Esophagus squamous epithelium (tissue), 5 donors: ENCODE measurements at regions not wholly inside any gene's neighbourhood (a gene's known extent, or its start where the extent isn't known, plus 50 kb on each side); places are given as distances from the start of the nearest gene placed in this dataset.

Source experiments
- DNase-seq: peaks from one replicate; lab custom pipeline; 2025; lab: John Stamatoyannopoulos, UW
- H3K27ac ChIP-seq, 4 donors: fragments of 200-600 bp; sonication (generic); one replicate each; pipeline ENCODE4 v1.5.1; 2016 to 2019; ENCODE audit warnings: mild to moderate bottlenecking in 1 of 4
- H3K27me3 ChIP-seq, 4 donors: fragments of 200-600 bp; sonication (generic); 1 replicate in 3 of 4; 2 replicates in 1 of 4; pipeline versions ENCODE4 v1.5.1 to v1.6.0; 2017 to 2021; ENCODE audit warnings: antibody characterized with exemption in 1 of 4
- H3K36me3 ChIP-seq, 3 donors: fragments of 200-600 bp; sonication (generic); one replicate each; pipeline ENCODE4 v1.5.1; 2016 to 2019
- H3K4me1 ChIP-seq, 3 donors: fragments of 200-600 bp; sonication (generic); one replicate each; pipeline ENCODE4 v1.5.1; 2017 to 2019
- H3K4me3 ChIP-seq, 4 donors: fragments of 200-600 bp; sonication (generic); 1 replicate in 3 of 4; 2 replicates in 1 of 4; pipeline ENCODE4 v1.5.1; 2016 to 2019; ENCODE audit warnings: mild to moderate bottlenecking in 2 of 4, moderate library complexity in 1 of 4
- H3K9me3 ChIP-seq, 3 donors: fragments of 200-600 bp; sonication (generic); one replicate each; pipeline ENCODE4 v1.5.1; 2016 to 2019
- POLR2A ChIP-seq, 4 donors: fragments of 450-650 bp; IDR thresholded peaks; one replicate each; pipeline ENCODE4 v1.6.1; 2017; ENCODE audit warnings: antibody characterized with exemption in 4 of 4, mild to moderate bottlenecking in 4 of 4, moderate library complexity in 3 of 4
- WGBS, 2 donors: methylation state at CpG; one replicate each; pipeline ENCODE4 v1.1.5; 2018; 5-methylcytosine and 5-hydroxymethylcytosine counted together
- intact Hi-C: fragments of 100-400 bp; cut with DNase I; formaldehyde crosslinking; loops from one replicate; pipeline ENCODE4 v1.15.0; 2022
- TF ChIP-seq, protein P1 (sequence below), 6 experiments: fragments of 450-650 bp in 4 of 6; fragments of 200-600 bp in 2 of 6; sonication (generic) in 2 of 6; IDR thresholded peaks; one replicate each; pipeline ENCODE4 v1.5.1; 2016 to 2019; ENCODE audit warnings: antibody characterized with exemption in 6 of 6, mild to moderate bottlenecking in 4 of 6, moderate library complexity in 4 of 6
- donor health status: DM: yes; HTN: yes; CAD: no.

DNA sequence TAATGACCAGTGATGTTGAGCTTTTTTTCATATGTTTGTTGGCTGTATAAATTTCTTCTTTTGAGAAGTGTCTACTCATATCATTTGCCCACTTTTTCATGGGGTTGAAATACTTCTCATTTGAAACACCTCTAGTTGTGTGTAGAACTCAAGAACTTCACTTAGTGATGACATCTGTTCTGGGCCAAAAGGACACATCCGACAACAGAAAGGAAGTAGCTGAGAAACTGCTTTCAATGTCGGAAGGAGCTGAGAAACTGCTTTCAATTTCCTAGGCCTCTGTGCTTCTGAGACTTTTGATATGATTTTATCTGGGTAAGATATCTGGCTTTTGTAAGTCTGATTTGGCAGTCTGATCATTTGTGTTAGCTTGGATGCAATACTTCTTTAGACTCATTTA, 635.3 kb downstream of the TMTC2 start:
- intact Hi-C loops: no loop called here
- no peaks in the 10 kb centered on the region for H3K4me1 ChIP-seq
- H3K9me3 ChIP-seq: no peaks in the 10 kb centered on the region
- H3K36me3 ChIP-seq: no peaks in the 10 kb centered on the region
- DNase-seq: no peak
- TF ChIP-seq, protein P1, sequence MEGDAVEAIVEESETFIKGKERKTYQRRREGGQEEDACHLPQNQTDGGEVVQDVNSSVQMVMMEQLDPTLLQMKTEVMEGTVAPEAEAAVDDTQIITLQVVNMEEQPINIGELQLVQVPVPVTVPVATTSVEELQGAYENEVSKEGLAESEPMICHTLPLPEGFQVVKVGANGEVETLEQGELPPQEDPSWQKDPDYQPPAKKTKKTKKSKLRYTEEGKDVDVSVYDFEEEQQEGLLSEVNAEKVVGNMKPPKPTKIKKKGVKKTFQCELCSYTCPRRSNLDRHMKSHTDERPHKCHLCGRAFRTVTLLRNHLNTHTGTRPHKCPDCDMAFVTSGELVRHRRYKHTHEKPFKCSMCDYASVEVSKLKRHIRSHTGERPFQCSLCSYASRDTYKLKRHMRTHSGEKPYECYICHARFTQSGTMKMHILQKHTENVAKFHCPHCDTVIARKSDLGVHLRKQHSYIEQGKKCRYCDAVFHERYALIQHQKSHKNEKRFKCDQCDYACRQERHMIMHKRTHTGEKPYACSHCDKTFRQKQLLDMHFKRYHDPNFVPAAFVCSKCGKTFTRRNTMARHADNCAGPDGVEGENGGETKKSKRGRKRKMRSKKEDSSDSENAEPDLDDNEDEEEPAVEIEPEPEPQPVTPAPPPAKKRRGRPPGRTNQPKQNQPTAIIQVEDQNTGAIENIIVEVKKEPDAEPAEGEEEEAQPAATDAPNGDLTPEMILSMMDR (IDR thresholded peaks at IDR 0.05): no peak
- TF ChIP-seq POLR2A (IDR thresholded peaks at IDR 0.05): no peak
- H3K27me3 ChIP-seq: no peaks in the 10 kb centered on the region
- H3K4me3 ChIP-seq: no peak overlapping the region
- 71 to 80% methylated on average over 2 of the region's 2 CpGs for WGBS, 2 donors
- no peak overlapping the region for H3K27ac ChIP-seq

DNA sequence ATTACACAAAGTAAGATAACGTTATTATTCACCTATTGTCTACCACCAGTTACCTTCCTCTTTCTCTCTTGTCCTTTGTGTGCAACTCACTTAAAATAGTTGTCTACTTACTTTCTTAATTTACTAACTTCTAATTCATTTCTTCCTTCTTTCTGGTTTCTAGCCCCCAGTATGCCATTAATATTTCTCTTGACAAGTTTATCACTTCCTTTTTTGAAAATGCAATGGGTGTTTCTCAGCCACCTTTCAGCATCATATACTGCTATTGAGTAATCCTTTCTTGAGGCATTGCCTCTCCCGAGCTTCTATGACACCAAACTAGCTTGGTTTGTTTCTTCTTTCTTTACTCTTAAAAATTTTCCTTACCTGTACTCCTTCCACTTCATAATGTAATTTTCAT, 633.6 kb downstream of the TMTC2 start:
- no peaks in the 10 kb centered on the region for H3K36me3 ChIP-seq
- intact Hi-C loops: no loop called here
- TF ChIP-seq POLR2A (IDR thresholded peaks at IDR 0.05): no peak
- TF ChIP-seq, protein P1 (IDR thresholded peaks at IDR 0.05): no peak
- H3K4me3 ChIP-seq: no peak overlapping the region
- no peak for DNase-seq
- no peaks in the 10 kb centered on the region for H3K4me1 ChIP-seq
- WGBS, 2 donors: 52 to 56% methylated on average over 2 of the region's 2 CpGs
- no peak overlapping the region for H3K27ac ChIP-seq
- no peaks in the 10 kb centered on the region for H3K9me3 ChIP-seq
- no peaks in the 10 kb centered on the region for H3K27me3 ChIP-seq

DNA sequence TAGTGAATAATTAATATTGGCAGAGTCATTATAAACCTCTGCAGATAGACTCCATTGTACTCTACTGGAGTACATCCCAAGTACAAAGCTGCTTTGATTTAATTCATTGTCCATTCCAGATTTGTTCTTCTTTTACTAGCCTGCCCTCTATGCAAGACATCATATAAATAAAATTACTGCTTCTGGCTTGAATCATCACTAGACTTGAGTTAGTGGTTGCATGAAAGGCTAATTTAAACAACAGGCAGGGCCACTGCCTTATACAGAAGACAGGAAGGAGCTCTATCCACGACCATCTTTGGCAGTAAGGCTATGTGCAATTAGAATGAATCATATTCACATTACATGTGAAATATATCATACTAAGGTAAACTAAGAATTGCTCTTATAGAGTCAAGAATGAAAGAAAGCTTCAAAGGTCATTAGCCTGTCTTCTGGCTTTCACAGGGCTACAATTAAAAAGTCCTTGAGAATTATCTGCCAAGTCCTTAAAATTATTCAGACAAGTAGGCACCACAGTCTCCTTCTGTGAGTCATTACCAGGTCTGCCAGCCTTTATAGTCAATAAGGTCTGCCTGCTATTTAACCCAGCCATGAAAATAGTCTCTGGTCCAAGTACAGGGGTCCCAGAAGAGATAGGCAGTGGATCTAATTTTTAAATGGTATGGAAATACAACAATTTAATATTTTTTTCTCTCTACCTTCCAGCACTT, 631.8 kb downstream of the TMTC2 start:
- H3K36me3 ChIP-seq: no peaks in the 10 kb centered on the region
- H3K4me1 ChIP-seq: no peaks in the 10 kb centered on the region
- no peaks in the 10 kb centered on the region for H3K9me3 ChIP-seq
- H3K27ac ChIP-seq: no peak overlapping the region
- intact Hi-C loops: no loop called here
- WGBS, 2 donors: 0 to 25% methylated on average over 1 of the region's 1 CpG
- TF ChIP-seq POLR2A (IDR thresholded peaks at IDR 0.05): no peak
- TF ChIP-seq, protein P1 (IDR thresholded peaks at IDR 0.05): no peak
- DNase-seq: no peak
- H3K27me3 ChIP-seq: no peaks in the 10 kb centered on the region
- H3K4me3 ChIP-seq: no peak overlapping the region

DNA sequence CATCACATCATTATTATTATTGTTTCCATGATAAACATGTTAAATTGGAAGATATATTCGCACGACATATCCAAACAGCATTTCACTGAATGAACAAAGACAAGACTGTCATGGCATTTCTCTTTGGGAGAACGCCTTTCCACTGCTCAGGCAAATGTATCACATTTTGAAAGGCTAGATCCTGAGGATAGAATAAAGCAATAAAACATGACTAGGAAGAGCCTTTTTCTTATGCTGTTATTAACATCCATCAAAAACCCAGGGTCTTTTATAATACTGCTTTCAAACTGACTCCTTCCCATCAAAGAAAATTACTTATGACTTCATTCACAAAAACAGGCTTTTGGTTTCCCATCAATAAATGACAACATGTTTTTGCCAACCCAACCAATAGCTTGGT, 630.9 kb downstream of the TMTC2 start:
- H3K36me3 ChIP-seq: no peaks in the 10 kb centered on the region
- H3K27ac ChIP-seq: no peak overlapping the region
- intact Hi-C loops: no loop called here
- DNase-seq: no peak
- no peaks in the 10 kb centered on the region for H3K9me3 ChIP-seq
- TF ChIP-seq, protein P1 (IDR thresholded peaks at IDR 0.05): no peak
- no peak for TF ChIP-seq POLR2A (IDR thresholded peaks at IDR 0.05)
- H3K27me3 ChIP-seq: no peaks in the 10 kb centered on the region
- no peaks in the 10 kb centered on the region for H3K4me1 ChIP-seq
- 79 to 91% methylated on average over 3 of the region's 3 CpGs for WGBS, 2 donors
- H3K4me3 ChIP-seq: no peak overlapping the region

DNA sequence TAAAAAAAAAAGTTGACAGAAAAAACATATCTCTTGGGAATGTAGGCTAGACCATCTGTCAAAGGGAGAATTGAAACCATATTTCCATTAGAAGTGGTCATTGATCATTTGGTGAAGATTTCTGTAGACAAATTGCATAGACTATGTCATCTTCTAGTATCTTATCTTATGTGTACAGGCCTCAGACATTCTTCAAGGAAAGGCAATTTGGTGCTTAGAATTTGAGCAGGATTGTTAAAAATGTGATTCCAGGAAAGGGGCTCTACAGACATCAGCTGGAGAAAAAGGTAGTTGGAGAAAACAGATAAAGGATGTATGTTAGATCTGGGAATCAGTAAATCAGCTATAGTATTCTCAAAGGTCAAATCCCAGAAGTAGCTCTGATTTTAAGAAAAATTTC, 627.1 kb downstream of the TMTC2 start:
- H3K4me1 ChIP-seq: no peaks in the 10 kb centered on the region
- no peaks in the 10 kb centered on the region for H3K36me3 ChIP-seq
- no peaks in the 10 kb centered on the region for H3K27me3 ChIP-seq
- no peaks in the 10 kb centered on the region for H3K9me3 ChIP-seq
- intact Hi-C loops: no loop called here
- H3K4me3 ChIP-seq: no peak overlapping the region
- TF ChIP-seq POLR2A (IDR thresholded peaks at IDR 0.05): no peak
- TF ChIP-seq, protein P1 (IDR thresholded peaks at IDR 0.05): no peak
- DNase-seq: no peak
- no peak overlapping the region for H3K27ac ChIP-seq
